NCI-H345 (cell line): ENCODE measurements at regions not wholly inside any gene's neighbourhood (a gene's known extent, or its start where the extent isn't known, plus 50 kb on each side); places are given as distances from the start of the nearest gene placed in this dataset.

Experiments
- DNase-seq: peaks from one replicate; lab custom pipeline; 2025; lab: John Stamatoyannopoulos, UW

DNA sequence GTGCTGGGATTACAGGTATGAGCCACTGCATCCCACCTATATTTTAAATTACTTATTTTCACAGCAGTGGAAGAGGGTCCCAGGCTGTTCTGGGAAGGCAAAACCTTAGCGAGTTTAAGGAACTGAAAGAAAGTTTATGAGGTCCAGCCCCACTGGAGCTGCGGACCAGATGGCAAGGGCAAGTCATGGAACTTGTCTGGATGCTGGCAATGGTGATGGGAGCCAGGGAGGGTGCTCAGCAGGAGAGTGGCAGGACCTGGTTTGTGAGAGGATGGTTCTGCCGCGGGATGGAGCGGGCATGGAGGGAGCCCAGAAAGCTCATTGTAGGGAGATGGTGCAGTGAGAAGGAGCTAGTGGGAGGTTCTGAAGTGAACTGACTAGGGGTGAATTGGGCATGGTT is 50.6 kb upstream of the SLC45A1 start:
- no peak for DNase-seq

GRCh38 chr1:8266436-8267165 is 51.3 kb upstream of the SLC45A1 start:
- DNase-seq: no peak

GRCh38 chr1:8263791-8264190 is 54.1 kb upstream of the SLC45A1 start:
- DNase-seq: no peak

DNA sequence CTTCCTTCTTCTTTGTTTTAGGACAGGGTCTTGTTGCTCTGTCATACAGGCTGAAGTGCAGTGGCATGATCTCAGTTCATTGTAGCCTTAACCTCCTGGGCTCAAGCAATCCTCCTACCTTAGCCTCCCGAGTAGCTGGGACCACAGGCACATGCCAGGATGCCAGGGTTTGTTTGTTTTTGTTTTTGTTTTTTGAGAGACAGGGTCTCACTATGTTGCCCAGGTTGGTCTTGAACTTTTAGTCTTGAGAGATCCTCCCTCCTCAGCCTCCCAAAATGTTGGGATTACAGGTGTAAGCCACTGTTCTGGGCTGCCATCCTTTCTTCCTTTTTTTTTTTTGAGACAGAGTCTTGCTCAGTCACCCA is 56.5 kb upstream of the SLC45A1 start:
- no peak for DNase-seq

DNA sequence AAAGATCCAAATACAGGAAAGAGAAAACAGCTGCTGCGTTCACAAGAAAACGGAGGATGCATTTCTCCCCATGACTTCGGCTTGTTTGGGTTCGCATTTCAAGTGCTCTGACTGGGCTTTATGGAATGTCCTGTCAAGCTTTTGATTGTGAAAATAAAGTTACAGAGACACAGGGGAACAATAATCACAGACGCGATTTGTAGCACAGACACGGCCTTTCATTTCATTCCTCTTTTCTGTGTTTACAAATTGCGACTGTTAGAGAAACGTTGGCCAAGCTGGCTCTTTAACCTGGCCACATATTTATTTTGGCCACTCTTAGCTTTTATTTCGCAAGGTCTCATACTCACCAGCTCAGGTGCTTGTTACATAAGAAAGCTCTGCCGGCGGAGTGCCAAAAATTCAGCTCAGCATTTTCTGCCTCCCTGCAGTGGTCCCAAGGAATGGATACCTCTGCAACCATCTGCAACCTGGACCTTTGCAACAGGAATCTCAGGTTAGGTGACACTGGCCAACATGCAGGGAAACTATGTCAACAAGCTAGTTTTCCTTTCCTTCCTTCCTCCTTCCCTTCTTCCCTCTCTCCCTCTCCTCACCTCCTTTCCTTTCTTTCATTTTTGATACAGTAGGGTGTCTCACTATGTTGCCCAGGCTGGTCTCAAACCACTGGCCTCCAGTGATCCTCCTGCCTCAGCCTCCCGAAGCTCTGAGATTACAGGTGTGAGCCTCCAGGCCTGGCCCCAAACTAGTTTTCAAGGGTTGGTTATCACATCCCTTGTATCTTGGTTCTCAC is 58.2 kb upstream of the SLC45A1 start:
- peak; percentile 23 for DNase-seq

DNA sequence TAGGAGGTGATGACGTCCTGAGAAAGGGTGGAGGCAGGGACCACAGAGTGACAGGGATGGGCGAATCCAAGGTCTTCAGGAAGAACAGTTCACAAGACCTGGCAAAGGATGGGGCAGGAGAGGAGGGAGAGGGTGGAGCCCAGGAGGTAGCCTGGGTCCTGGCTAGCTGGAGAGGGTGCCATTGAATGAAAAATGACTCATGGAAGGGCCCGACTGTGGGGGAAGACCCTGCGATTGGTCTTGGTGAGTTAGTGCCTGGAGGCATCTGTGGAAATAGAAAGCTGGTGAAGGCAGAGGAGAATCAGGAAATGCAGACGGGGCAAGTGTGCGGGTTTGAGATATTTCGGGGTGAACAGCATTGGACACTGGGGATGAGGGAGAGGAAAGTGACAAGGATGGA is 60.3 kb upstream of the SLC45A1 start:
- no peak for DNase-seq

GRCh38 chr1:8256321-8256720 is 61.6 kb upstream of the SLC45A1 start:
- DNase-seq: no peak

DNA sequence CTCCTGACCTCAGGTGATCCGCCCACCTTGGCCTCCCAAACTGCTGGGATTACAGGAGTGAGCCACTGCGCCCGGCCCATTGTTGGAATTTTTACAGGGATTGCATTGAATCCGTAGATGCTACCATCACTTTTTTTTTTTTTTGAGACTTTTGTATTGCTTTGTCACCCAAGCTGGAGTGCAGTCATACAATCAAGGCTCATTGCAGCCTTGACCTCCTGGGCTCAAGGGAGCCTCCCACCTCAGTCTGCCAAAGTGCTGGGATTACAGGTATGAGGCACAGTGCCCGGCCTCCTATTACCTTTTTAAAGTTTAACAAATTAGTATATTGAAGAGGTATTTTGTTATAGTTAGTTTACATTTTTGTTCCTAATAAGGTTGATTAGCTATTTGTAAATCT is 62.2 kb upstream of the SLC45A1 start:
- no peak for DNase-seq

- no peak for DNase-seq
These were observed 65.5 kb upstream of the SLC45A1 start for GRCh38 chr1:8252266-8252951.

DNA sequence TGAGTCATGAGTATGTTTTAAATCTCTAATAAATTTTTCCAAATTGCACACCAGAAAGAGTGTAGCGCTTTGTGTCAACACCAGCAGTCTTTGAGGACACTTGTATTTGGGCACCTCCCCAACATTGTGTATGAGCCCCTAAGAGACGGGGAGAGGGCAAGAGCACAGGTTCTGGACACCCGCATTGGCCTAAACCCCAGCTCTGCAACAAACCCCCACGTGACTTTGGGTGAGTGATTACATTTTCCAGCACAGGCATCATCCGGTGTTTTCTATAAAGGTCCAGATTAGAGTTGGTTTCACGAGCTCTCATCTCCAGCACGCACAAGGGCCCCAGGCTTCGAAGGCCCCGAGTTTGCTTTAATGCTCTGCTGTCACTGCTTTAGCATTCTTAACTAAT is 66.3 kb upstream of the SLC45A1 start:
- no peak for DNase-seq

GRCh38 chr1:8249838-8250237 is 68.1 kb upstream of the SLC45A1 start:
- no peak for DNase-seq

- no peak for DNase-seq
These were observed 70.0 kb upstream of the SLC45A1 start for GRCh38 chr1:8247811-8248436.

- no peak for DNase-seq
These were observed 73.6 kb upstream of the SLC45A1 start for GRCh38 chr1:8244304-8244703.

GRCh38 chr1:8242498-8242897 is 75.4 kb upstream of the SLC45A1 start:
- DNase-seq: no peak

DNA sequence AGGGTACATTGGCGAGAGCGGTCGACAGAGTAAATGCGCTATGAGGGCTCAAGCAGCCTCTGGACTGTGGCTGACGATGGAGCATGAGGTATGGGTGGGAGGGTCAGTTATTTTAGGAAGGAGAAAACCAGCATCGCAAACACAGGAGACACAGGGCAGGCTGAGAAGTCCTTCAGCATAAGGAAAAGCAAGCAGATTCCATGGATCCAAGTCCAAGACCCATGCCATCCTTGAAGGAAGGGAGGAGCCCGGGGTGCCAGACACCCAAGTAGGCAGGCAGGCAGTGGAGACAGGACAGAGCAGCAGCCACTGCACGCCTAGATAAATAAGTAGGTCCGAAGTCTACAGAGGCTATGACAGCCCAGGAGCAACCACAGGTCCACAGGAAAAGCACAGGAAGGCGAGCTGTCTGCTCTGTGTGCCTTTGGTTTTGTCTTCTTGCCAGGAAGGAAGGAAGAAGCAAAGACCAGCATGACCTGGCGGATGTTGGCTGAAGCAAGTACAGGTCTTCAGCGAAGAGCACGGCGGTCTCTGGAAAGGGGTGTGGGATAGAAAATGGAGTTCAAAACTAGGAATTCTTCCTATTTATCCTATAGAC is 76.4 kb upstream of the SLC45A1 start:
- DNase-seq: no peak

DNA sequence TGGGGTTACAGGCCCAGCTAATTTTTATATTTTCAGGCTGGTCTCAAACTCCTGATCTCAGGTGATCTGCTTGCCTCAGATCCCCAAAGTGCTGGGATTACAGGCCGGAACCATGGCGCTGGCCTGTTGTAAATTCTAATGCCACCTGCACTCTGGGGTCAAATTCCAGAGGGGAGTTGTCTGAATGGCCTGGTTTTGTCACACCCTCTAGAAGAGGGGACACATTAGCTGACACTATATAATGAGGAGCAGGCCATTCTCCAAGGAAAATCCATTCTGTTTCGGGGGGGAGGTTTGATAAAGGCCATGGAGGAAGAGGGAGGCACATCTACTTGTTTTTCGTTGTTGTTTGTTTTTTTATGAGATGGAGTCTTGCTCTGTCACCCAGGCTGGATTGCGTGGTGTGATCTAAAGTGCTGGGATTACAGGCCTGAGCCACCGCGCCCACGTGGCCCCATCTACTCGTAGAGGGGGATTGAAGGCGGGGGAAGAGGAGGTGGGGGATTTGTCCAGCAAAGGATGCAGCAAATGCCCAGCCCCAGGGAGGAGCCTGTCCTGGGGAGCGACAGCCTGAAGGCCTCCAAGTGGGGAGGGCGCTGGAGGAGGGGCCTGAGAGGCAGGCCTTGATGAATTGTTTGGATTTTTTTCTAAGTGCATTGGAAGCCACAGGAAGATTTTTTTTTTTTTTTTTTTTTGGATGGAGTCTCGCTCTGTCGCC is 78.4 kb upstream of the SLC45A1 start:
- DNase-seq: no peak

DNA sequence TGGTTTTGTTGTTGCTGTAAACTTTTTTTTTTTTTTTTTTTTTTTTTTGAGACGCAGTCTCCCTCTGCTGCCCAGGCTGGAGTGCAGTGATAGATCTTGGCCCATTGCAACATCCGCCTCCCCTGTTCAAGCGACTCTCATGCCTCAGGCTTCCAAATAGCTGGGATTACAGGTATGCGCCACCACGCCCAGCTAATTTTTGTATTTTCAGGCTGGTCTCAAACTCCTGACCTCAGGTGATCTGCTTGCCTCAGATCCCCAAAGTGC is 78.9 kb upstream of the SLC45A1 start:
- DNase-seq: no peak

- DNase-seq: no peak
These were observed 79.5 kb upstream of the SLC45A1 start for GRCh38 chr1:8238141-8239038.

GRCh38 chr1:8232036-8232757 is 85.7 kb upstream of the SLC45A1 start:
- no peak for DNase-seq

DNA sequence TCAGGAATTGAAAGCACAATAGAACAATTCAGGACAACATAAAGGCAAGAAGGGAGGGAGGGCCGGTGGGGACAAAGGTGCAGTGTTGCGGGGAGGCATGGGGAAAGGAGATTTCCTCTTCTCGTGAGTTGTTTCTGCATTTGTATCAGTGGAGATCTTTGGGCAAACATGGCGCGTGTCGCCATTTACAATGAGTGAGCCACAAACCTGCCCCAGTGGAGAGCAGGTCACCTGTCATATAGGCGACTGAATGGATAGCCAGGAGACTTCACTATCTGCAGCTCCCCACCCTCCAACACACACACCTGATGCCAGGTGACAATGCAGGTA is 87.7 kb upstream of the SLC45A1 start:
- no peak for DNase-seq
